Liver (tissue), 3 donors: ENCODE measurements at regions not wholly inside any gene's neighbourhood (a gene's known extent, or its start where the extent isn't known, plus 50 kb on each side); places are given as distances from the start of the nearest gene placed in this dataset.

ENCODE experiments used
- HNF4A ChIP-seq, 2 donors: conservative IDR thresholded peaks; 2 replicates each; pipeline ENCODE4 v1.6.1; 2016; ENCODE audit warnings: antibody characterized with exemption in 2 of 2, mild to moderate bottlenecking in 2 of 2
- JUND ChIP-seq, 2 donors: IDR thresholded peaks; 2 replicates each; pipeline ENCODE4 v1.6.1; 2016; ENCODE audit warnings: antibody characterized with exemption in 2 of 2
- RAD21 ChIP-seq, 2 donors: IDR thresholded peaks; 2 replicates each; pipeline ENCODE4 v1.6.1; 2016; ENCODE audit warnings: antibody characterized with exemption in 2 of 2, mild to moderate bottlenecking in 2 of 2
- RXRA ChIP-seq, 2 donors: IDR thresholded peaks; 2 replicates each; pipeline ENCODE4 v1.6.1; 2017 to 2018; ENCODE audit warnings: antibody characterized with exemption in 2 of 2, mild to moderate bottlenecking in 1 of 2
- TAF1 ChIP-seq: conservative IDR thresholded peaks from 2 replicates; pipeline ENCODE4 v1.6.1; 2016; ENCODE audit warnings: antibody characterized with exemption, mild to moderate bottlenecking
- YY1 ChIP-seq: IDR thresholded peaks from 2 replicates; pipeline ENCODE4 v1.6.1; 2016; ENCODE audit warnings: antibody characterized with exemption, mild to moderate bottlenecking
- TF ChIP-seq, protein P1 (sequence below): IDR thresholded peaks from 2 replicates; pipeline ENCODE4 v1.6.1; 2016; ENCODE audit warnings: antibody characterized with exemption
- TF ChIP-seq, protein P2 (sequence below): IDR thresholded peaks from 2 replicates; pipeline ENCODE4 v1.6.1; 2016; ENCODE audit warnings: antibody characterized with exemption, mild to moderate bottlenecking
- TF ChIP-seq, protein P3 (sequence below): fragments of 150-350 bp; IDR thresholded peaks from 2 replicates; pipeline ENCODE4 v1.5.1; 2017; ENCODE audit warnings: improper control_type of control experiment, low read depth, low read length; ENCODE audit not compliant: missing input control
- donor health status: healthy.
- donor health status: healthy.

DNA sequence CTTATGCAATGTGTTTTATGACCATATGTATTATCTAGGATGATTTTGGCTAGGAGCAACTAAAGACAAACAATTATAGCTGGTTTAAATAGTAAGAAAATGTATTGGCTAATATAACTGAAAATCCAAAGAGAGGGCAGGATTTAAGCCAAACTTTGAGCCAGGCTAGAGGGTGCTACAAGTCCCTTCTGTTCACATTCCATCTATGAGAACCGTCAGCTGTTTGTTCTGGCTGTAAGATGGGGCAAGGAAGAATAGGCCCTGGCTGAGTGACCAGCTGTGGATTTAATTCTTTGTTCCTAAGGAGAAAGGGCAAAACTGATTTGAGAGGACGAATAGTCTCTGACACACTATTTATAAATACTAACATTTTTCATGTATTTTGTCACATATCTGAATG, 79.2 kb upstream of the UGT8 start:
- TF ChIP-seq, protein P1, sequence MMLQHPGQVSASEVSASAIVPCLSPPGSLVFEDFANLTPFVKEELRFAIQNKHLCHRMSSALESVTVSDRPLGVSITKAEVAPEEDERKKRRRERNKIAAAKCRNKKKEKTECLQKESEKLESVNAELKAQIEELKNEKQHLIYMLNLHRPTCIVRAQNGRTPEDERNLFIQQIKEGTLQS, result no peak
- TF ChIP-seq, protein P2, sequence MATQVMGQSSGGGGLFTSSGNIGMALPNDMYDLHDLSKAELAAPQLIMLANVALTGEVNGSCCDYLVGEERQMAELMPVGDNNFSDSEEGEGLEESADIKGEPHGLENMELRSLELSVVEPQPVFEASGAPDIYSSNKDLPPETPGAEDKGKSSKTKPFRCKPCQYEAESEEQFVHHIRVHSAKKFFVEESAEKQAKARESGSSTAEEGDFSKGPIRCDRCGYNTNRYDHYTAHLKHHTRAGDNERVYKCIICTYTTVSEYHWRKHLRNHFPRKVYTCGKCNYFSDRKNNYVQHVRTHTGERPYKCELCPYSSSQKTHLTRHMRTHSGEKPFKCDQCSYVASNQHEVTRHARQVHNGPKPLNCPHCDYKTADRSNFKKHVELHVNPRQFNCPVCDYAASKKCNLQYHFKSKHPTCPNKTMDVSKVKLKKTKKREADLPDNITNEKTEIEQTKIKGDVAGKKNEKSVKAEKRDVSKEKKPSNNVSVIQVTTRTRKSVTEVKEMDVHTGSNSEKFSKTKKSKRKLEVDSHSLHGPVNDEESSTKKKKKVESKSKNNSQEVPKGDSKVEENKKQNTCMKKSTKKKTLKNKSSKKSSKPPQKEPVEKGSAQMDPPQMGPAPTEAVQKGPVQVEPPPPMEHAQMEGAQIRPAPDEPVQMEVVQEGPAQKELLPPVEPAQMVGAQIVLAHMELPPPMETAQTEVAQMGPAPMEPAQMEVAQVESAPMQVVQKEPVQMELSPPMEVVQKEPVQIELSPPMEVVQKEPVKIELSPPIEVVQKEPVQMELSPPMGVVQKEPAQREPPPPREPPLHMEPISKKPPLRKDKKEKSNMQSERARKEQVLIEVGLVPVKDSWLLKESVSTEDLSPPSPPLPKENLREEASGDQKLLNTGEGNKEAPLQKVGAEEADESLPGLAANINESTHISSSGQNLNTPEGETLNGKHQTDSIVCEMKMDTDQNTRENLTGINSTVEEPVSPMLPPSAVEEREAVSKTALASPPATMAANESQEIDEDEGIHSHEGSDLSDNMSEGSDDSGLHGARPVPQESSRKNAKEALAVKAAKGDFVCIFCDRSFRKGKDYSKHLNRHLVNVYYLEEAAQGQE, result no peak
- TF ChIP-seq RAD21 (IDR thresholded peaks at IDR 0.05), result no peak
- TF ChIP-seq, protein P3, sequence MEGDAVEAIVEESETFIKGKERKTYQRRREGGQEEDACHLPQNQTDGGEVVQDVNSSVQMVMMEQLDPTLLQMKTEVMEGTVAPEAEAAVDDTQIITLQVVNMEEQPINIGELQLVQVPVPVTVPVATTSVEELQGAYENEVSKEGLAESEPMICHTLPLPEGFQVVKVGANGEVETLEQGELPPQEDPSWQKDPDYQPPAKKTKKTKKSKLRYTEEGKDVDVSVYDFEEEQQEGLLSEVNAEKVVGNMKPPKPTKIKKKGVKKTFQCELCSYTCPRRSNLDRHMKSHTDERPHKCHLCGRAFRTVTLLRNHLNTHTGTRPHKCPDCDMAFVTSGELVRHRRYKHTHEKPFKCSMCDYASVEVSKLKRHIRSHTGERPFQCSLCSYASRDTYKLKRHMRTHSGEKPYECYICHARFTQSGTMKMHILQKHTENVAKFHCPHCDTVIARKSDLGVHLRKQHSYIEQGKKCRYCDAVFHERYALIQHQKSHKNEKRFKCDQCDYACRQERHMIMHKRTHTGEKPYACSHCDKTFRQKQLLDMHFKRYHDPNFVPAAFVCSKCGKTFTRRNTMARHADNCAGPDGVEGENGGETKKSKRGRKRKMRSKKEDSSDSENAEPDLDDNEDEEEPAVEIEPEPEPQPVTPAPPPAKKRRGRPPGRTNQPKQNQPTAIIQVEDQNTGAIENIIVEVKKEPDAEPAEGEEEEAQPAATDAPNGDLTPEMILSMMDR, result no peak
- no peak for TF ChIP-seq TAF1
- TF ChIP-seq RXRA (IDR thresholded peaks at IDR 0.05), result no peak
- TF ChIP-seq YY1, result no peak
- no peak for TF ChIP-seq JUND (IDR thresholded peaks at IDR 0.05)
- no peak for TF ChIP-seq HNF4A (conservative IDR thresholded peaks at IDR 0.05)
